D721Med (cell line): ENCODE measurements at regions not wholly inside any gene's neighbourhood (a gene's known extent, or its start where the extent isn't known, plus 50 kb on each side); places are given as distances from the start of the nearest gene placed in this dataset.
"Not testable (repeated sequence)": the region's sequence is repeated elsewhere in the genome, so short reads cannot be mapped to it uniquely, and the experiment has no call there.

Experiments used
- DNase-seq: peaks from one replicate; pipeline ENCODE4 v3.0.0; 2011; ENCODE audit warnings: low spot score; ENCODE audit not compliant: insufficient read length
- FAIRE-seq: peaks from 2 replicates; lab custom pipeline; 2011; peaks lifted over from hg19 to GRCh38; lab: Jason Lieb, UNC
- CTCF ChIP-seq: IDR thresholded peaks from 2 replicates; pipeline ENCODE4 v1.5.1; 2012; ENCODE audit warnings: mild to moderate bottlenecking, control low read depth; ENCODE audit not compliant: insufficient read depth; ENCODE audit errors: missing control alignments

GRCh38 chr14:57060276-57060955 is 208.3 kb downstream of the EXOC5 start:
- FAIRE-seq: no peak
- no peak for TF ChIP-seq CTCF

GRCh38 chr14:57058319-57058718 is 210.4 kb downstream of the EXOC5 start:
- TF ChIP-seq CTCF: no peak
- DNase-seq (no peak), FAIRE-seq (no peak)

More at GRCh38 chr14:57060276-57060955, 208.3 kb downstream of the EXOC5 start:
- DNase-seq: no peak

GRCh38 chr14:57057803-57058202 is 210.9 kb downstream of the EXOC5 start:
- TF ChIP-seq CTCF: no peak
- no peak for FAIRE-seq

GRCh38 chr14:57056522-57056921 is 212.2 kb downstream of the EXOC5 start:
- DNase-seq, FAIRE-seq: not testable (repeated sequence)

More at GRCh38 chr14:57057803-57058202, 210.9 kb downstream of the EXOC5 start:
- DNase-seq: no peak

GRCh38 chr14:57052705-57053302 is 215.9 kb downstream of the EXOC5 start:
- DNase-seq (no peak), FAIRE-seq (no peak)
- no peak for TF ChIP-seq CTCF

GRCh38 chr14:57051633-57052032 is 217.1 kb downstream of the EXOC5 start:
- no peak for DNase-seq
- FAIRE-seq: no peak
- TF ChIP-seq CTCF: no peak

- no peak for TF ChIP-seq CTCF
- FAIRE-seq: no peak
- no peak for DNase-seq
Measured at GRCh38 chr14:57049848-57050247, 218.9 kb downstream of the EXOC5 start.
